ENCODE measurements at regions not wholly inside any gene's neighbourhood (a gene's known extent, or its start where the extent isn't known, plus 50 kb on each side); places are given as distances from the start of the nearest gene placed in this dataset.

GRCh38 chr1:90561103-90561783 lies 155.9 kb downstream of the BARHL2 start:
- Mint-ChIP-seq H3K4me1 (ENCODE audit: low read depth) (no peaks in the 10 kb centered on the region), H3K4me3 (no peak overlapping the region), H3K27me3 (ENCODE audit: insufficient read depth) (no peaks in the 10 kb centered on the region), H3K27ac (no peak overlapping the region), H3K36me3 (ENCODE audit: low read depth) (peaks cover 5% of the 10 kb centered on the region; the same call in 1 of the 2 replicates), H3K9me3 (peaks cover 11% of the 10 kb centered on the region)
- no peak for DNase-seq
- no peak for TF ChIP-seq CTCF (IDR thresholded peaks at IDR 0.05)

GRCh38 chr1:90558754-90559378 lies 158.2 kb downstream of the BARHL2 start:
- Mint-ChIP-seq H3K9me3 (peaks cover 11% of the 10 kb centered on the region), H3K27ac (no peak overlapping the region), H3K27me3 (ENCODE audit: insufficient read depth) (no peaks in the 10 kb centered on the region), H3K36me3 (ENCODE audit: low read depth) (peaks cover 5% of the 10 kb centered on the region; the same call in 1 of the 2 replicates), H3K4me1 (ENCODE audit: low read depth) (no peaks in the 10 kb centered on the region), H3K4me3 (no peak overlapping the region)
- no peak for TF ChIP-seq CTCF (IDR thresholded peaks at IDR 0.05)
- no peak for DNase-seq

- Mint-ChIP-seq H3K4me3 (no peak overlapping the region), H3K4me1 (ENCODE audit: low read depth) (no peaks in the 10 kb centered on the region), H3K27ac (no peak overlapping the region), H3K36me3 (ENCODE audit: low read depth) (peaks cover 5% of the 10 kb centered on the region; the same call in 1 of the 2 replicates), H3K27me3 (ENCODE audit: insufficient read depth) (no peaks in the 10 kb centered on the region; the same call in 1 of the 2 replicates), H3K9me3 (peaks cover 11% of the 10 kb centered on the region)
- no peak for DNase-seq
- no peak for TF ChIP-seq CTCF (IDR thresholded peaks at IDR 0.05)
Observed at GRCh38 chr1:90558126-90558525, 159.0 kb downstream of the BARHL2 start.

- Mint-ChIP-seq H3K4me3 (no peak overlapping the region), H3K27ac (no peak overlapping the region), H3K9me3 (peaks cover 11% of the 10 kb centered on the region), H3K27me3 (ENCODE audit: insufficient read depth) (no peaks in the 10 kb centered on the region; the same call in 1 of the 2 replicates), H3K4me1 (ENCODE audit: low read depth) (no peaks in the 10 kb centered on the region), H3K36me3 (ENCODE audit: low read depth) (peaks cover 5% of the 10 kb centered on the region; the same call in 1 of the 2 replicates)
- TF ChIP-seq CTCF (IDR thresholded peaks at IDR 0.05) = no peak
- DNase-seq = no peak
Observed at GRCh38 chr1:90557706-90558105, 159.4 kb downstream of the BARHL2 start.

GRCh38 chr1:90550626-90551406 lies 166.3 kb downstream of the BARHL2 start:
- Mint-ChIP-seq H3K27me3 (ENCODE audit: insufficient read depth) (no peaks in the 10 kb centered on the region; the same call in none of the 2 replicates), H3K4me3 (no peak overlapping the region), H3K9me3 (peaks cover 19% of the 10 kb centered on the region), H3K27ac (no peak overlapping the region), H3K36me3 (ENCODE audit: low read depth) (no peaks in the 10 kb centered on the region), H3K4me1 (ENCODE audit: low read depth) (no peaks in the 10 kb centered on the region)
- no peak for DNase-seq
- TF ChIP-seq CTCF (IDR thresholded peaks at IDR 0.05) = no peak

All from HFFc6 (cell line).